IMR-90 (cell line): ENCODE measurements at regions not wholly inside any gene's neighbourhood (a gene's known extent, or its start where the extent isn't known, plus 50 kb on each side); places are given as distances from the start of the nearest gene placed in this dataset.

Experiments
- BHLHE40 ChIP-seq: fragments of 150-350 bp; IDR thresholded peaks from 2 replicates; pipeline ENCODE4 v1.6.1; 2016; ENCODE audit warnings: mild to moderate bottlenecking, low read depth, low read length
- CEBPB ChIP-seq: IDR thresholded peaks from 2 replicates; pipeline ENCODE4 v1.6.1; 2012; ENCODE audit warnings: low read depth, low read length, improper control_type of control experiment
- CHD1 ChIP-seq: IDR thresholded peaks from 2 replicates; pipeline ENCODE4 v1.6.1; 2012; ENCODE audit warnings: low read depth, low read length, improper control_type of control experiment
- CTCF ChIP-seq: conservative IDR thresholded peaks from 2 replicates; pipeline ENCODE4 v1.5.1; 2012; ENCODE audit warnings: mild to moderate bottlenecking, low read depth, low read length, improper control_type of control experiment
- FOS ChIP-seq: fragments of 150-350 bp; IDR thresholded peaks from 2 replicates; pipeline ENCODE4 v1.6.1; 2016; ENCODE audit warnings: low read depth, low read length
- MXI1 ChIP-seq: IDR thresholded peaks from 2 replicates; pipeline ENCODE4 v1.6.1; 2012; ENCODE audit warnings: low read depth, mild to moderate bottlenecking, low read length, moderate library complexity, borderline replicate concordance
- NFE2L2 ChIP-seq: fragments of 150-350 bp; IDR thresholded peaks from 2 replicates; pipeline ENCODE4 v1.6.1; 2016; ENCODE audit warnings: low read depth, mild to moderate bottlenecking, low read length
- POLR2A ChIP-seq: IDR thresholded peaks from 2 replicates; pipeline ENCODE4 v1.6.1; 2012; ENCODE audit warnings: mild to moderate bottlenecking, low read depth, low read length
- RFX5 ChIP-seq: IDR thresholded peaks from 2 replicates; pipeline ENCODE4 v1.8.0; 2012; ENCODE audit warnings: low read depth, mild to moderate bottlenecking, low read length, moderate library complexity
- USF2 ChIP-seq: fragments of 150-350 bp; IDR thresholded peaks from 2 replicates; pipeline ENCODE4 v1.6.1; 2017; ENCODE audit warnings: mild to moderate bottlenecking, antibody characterized with exemption, low read length, low read depth

- no peak for TF ChIP-seq CTCF
- no peak for TF ChIP-seq RFX5
- no peak for TF ChIP-seq NFE2L2
- no peak for TF ChIP-seq CEBPB
- no peak for TF ChIP-seq MXI1
- no peak for TF ChIP-seq CHD1
- no peak for TF ChIP-seq BHLHE40
- no peak for TF ChIP-seq POLR2A
- no peak for TF ChIP-seq USF2
- TF ChIP-seq FOS: no peak
Measured at GRCh38 chr5:92104126-92104525, 721.0 kb upstream of the ARRDC3 start.
